ENCODE measurements at regions not wholly inside any gene's neighbourhood (a gene's known extent, or its start where the extent isn't known, plus 50 kb on each side); places are given as distances from the start of the nearest gene placed in this dataset.

DNA sequence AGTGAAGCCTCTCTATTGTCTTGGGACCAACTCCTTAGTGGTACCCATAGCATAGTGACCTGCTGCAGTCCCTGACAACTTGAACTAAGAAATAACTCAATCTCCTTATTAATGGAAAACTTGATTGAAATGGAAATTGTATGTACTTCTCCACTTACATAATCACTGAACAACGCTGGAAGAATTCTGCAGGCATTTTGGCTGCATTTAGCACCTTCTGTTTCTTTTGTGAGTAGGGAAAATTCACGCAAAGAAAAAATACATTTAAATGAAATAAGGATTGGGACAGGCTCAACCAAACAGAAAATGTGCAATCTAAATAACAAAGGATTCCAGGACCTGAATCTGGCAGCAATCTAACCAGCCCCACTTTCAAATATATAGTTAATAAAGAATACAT, 126.9 kb upstream of the GHITM start:
- Histone ChIP-seq H3K4me2 (no peak overlapping the region), H3K27ac (no peak overlapping the region), H3K4me1 (no peaks in the 10 kb centered on the region), H3K9me3 (no peaks in the 10 kb centered on the region), H3K4me3 (no peak overlapping the region)
- no peak for ATAC-seq
- TF ChIP-seq KDM5A (IDR thresholded peaks at IDR 0.05) = no peak
- TF ChIP-seq EHMT2 (IDR thresholded peaks at IDR 0.05; ENCODE audit: low read depth) = no peak
- no peak for TF ChIP-seq FOXS1 (CRISPR knock-in tag; IDR thresholded peaks at IDR 0.05)
- no peak for TF ChIP-seq ESRRA (IDR thresholded peaks at IDR 0.05; ENCODE audit: borderline replicate concordance, low read length)
- no peak for TF ChIP-seq MYC (IDR thresholded peaks at IDR 0.05; ENCODE audit: borderline replicate concordance, low read length)
- TF ChIP-seq NPAS2 (CRISPR knock-in tag; IDR thresholded peaks at IDR 0.05; ENCODE audit: borderline replicate concordance) = no peak
- TF ChIP-seq RARB (CRISPR knock-in tag; IDR thresholded peaks at IDR 0.05) = no peak
- TF ChIP-seq RAD21 (conservative IDR thresholded peaks at IDR 0.05 in 1 of 2, IDR thresholded peaks at IDR 0.05 in 1 of 2) = no peak
- no peak for TF ChIP-seq RCOR1 (IDR thresholded peaks at IDR 0.05; ENCODE audit: low read depth, low read length)
- TF ChIP-seq, protein P1, sequence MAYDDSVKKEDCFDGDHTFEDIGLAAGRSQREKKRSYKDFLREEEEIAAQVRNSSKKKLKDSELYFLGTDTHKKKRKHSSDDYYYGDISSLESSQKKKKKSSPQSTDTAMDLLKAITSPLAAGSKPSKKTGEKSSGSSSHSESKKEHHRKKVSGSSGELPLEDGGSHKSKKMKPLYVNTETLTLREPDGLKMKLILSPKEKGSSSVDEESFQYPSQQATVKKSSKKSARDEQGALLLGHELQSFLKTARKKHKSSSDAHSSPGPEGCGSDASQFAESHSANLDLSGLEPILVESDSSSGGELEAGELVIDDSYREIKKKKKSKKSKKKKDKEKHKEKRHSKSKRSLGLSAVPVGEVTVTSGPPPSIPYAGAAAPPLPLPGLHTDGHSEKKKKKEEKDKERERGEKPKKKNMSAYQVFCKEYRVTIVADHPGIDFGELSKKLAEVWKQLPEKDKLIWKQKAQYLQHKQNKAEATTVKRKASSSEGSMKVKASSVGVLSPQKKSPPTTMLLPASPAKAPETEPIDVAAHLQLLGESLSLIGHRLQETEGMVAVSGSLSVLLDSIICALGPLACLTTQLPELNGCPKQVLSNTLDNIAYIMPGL (CRISPR knock-in tag; IDR thresholded peaks at IDR 0.05; ENCODE audit: borderline replicate concordance) = no peak
- 0% methylated on average over 2 of the region's 2 CpGs for WGBS (ENCODE audit: missing lambda C conversion rate)
- no peak for FAIRE-seq
- no peak for DNase-seq (ENCODE audit: low read depth in 1 of 2, low spot score in 1 of 2)
- ChIA-PET CTCF (interaction anchor here (0.6 kb wide), 1 partner anchor 816 kb away, joined by 3 read pairs; no protein-coding TSS in a partner anchor), POLR2A (no interaction called here)

DNA sequence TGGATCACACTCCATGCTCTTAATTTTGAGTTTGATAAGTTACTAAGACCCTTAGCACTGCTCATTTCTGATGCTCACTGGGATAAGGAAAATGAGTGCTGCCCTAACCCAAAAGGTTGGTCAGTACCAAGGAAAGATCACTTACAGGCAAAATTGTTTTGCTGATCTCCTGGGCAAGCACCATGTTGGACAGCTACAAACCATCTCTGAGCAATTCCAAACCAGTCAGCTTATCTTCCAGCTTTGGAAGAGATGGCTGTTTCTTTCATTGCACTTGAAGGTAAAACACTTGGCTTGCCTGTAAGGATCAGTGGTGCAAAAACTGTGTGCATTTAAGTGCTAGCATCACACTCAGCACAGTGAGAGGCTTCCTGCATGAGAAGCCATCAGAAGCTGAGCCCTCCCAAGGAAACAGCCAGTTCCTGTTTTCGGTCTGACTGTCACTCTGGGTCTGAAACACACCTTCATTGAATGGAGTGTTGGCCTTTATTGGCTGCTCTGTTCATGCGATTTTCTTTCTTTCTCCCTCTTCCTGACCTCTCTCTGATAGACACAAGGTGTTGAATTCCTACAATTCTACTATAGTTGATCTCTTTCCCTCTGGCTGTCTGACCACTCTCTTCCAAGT, 126.4 kb upstream of the GHITM start:
- FAIRE-seq = no peak
- POLR2A ChIA-PET = no interaction called here
- CTCF ChIA-PET = no interaction called here
- WGBS (ENCODE audit: missing lambda C conversion rate) = 4% methylated on average over 2 of the region's 2 CpGs
- no peak for DNase-seq (ENCODE audit: low read depth in 1 of 2, low spot score in 1 of 2)
- no peaks in the 10 kb centered on the region for H3K9me3 ChIP-seq
- ATAC-seq = no peak
- TF ChIP-seq PHF8 (IDR thresholded peaks at IDR 0.05; ENCODE audit: borderline replicate concordance, low read depth) = no peak
- TF ChIP-seq NPAS2 (CRISPR knock-in tag; IDR thresholded peaks at IDR 0.05; ENCODE audit: borderline replicate concordance) = no peak
- TF ChIP-seq RAD21 (conservative IDR thresholded peaks at IDR 0.05 in 1 of 2, IDR thresholded peaks at IDR 0.05 in 1 of 2) = no peak
- TF ChIP-seq CTCF (IDR thresholded peaks at IDR 0.05) = no peak
- TF ChIP-seq KDM5A (IDR thresholded peaks at IDR 0.05) = no peak
- no peak for TF ChIP-seq REST (IDR thresholded peaks at IDR 0.05)
- no peak for TF ChIP-seq USF2 (IDR thresholded peaks at IDR 0.05)
- no peak for TF ChIP-seq CBX8 (IDR thresholded peaks at IDR 0.05)
- TF ChIP-seq HOXA7 (CRISPR knock-in tag; IDR thresholded peaks at IDR 0.05) = no peak
- TF ChIP-seq MAZ (IDR thresholded peaks at IDR 0.05; ENCODE audit: borderline replicate concordance, low read depth, low read length) = no peak
- no peak for TF ChIP-seq CBX2 (IDR thresholded peaks at IDR 0.05; ENCODE audit: borderline replicate concordance, low read depth)
- TF ChIP-seq EHF (CRISPR knock-in tag; IDR thresholded peaks at IDR 0.05) = no peak
- no peak for TF ChIP-seq TFCP2L1 (CRISPR knock-in tag; IDR thresholded peaks at IDR 0.05)
- no peak for TF ChIP-seq TP53 (CRISPR knock-in tag; IDR thresholded peaks at IDR 0.05)
- no peak overlapping the region for H3K4me2 ChIP-seq
- no peak overlapping the region for H3K4me3 ChIP-seq
- H3K4me1 ChIP-seq = no peaks in the 10 kb centered on the region
- no peak overlapping the region for H3K27ac ChIP-seq

Measured in A549 (cell line).